Loucy (cell line): ENCODE measurements at regions not wholly inside any gene's neighbourhood (a gene's known extent, or its start where the extent isn't known, plus 50 kb on each side); places are given as distances from the start of the nearest gene placed in this dataset.

Experiments
- H2AFZ ChIP-seq: fragments of 200-600 bp; sonication (generic); 2 replicates; pipeline ENCODE4 v1.6.0; 2016; ENCODE audit warnings: antibody characterized with exemption, mild to moderate bottlenecking, low read length, moderate library complexity
- H3F3A ChIP-seq: fragments of 200-600 bp; 2 replicates; pipeline ENCODE4 v1.6.0; 2016; ENCODE audit warnings: antibody characterized with exemption, low read depth, mild to moderate bottlenecking
- H3K27me3 ChIP-seq: fragments of 200-600 bp; sonication (generic); 2 replicates; pipeline ENCODE4 v1.6.1; 2014; ENCODE audit warnings: low read length, mild to moderate bottlenecking; ENCODE audit not compliant: insufficient read depth, poor library complexity, severe bottlenecking
- H3K36me3 ChIP-seq: fragments of 200-600 bp; sonication (generic); 2 replicates; pipeline ENCODE4 v1.6.1; 2016; ENCODE audit warnings: low read length; ENCODE audit not compliant: insufficient read depth
- H3K4me1 ChIP-seq: fragments of 200-600 bp; sonication (generic); 2 replicates; pipeline ENCODE4 v1.5.1; 2014; ENCODE audit warnings: low read length, mild to moderate bottlenecking; ENCODE audit not compliant: insufficient read depth, poor library complexity, severe bottlenecking
- H3K4me2 ChIP-seq: fragments of 200-600 bp; sonication (generic); 2 replicates; pipeline ENCODE4 v1.6.0; 2014; ENCODE audit warnings: antibody characterized with exemption, low read length, low read depth, mild to moderate bottlenecking; ENCODE audit not compliant: poor library complexity, severe bottlenecking
- H3K4me3 ChIP-seq: fragments of 200-600 bp; sonication (generic); 2 replicates; pipeline ENCODE4 v1.5.1; 2014; ENCODE audit warnings: low read length, mild to moderate bottlenecking, mixed read lengths; ENCODE audit not compliant: poor library complexity, severe bottlenecking
- H3K79me2 ChIP-seq: fragments of 200-600 bp; sonication (generic); 2 replicates; pipeline ENCODE4 v1.6.1; 2014; ENCODE audit warnings: low read length; ENCODE audit not compliant: insufficient read depth
- H3K9ac ChIP-seq: fragments of 200-600 bp; sonication (generic); 2 replicates; pipeline ENCODE4 v1.6.0; 2014; ENCODE audit warnings: mild to moderate bottlenecking, low read depth, low read length, moderate library complexity; ENCODE audit not compliant: poor library complexity, severe bottlenecking
- H3K9me2 ChIP-seq: fragments of 200-600 bp; sonication (generic); replicated peaks from 2 replicates; pipeline ENCODE4 v1.6.1; 2016; ENCODE audit warnings: low read depth, low read length, mixed read lengths
- H3K9me3 ChIP-seq: fragments of 200-600 bp; sonication (generic); 2 replicates; pipeline ENCODE4 v1.6.1; 2014; ENCODE audit warnings: mild to moderate bottlenecking, antibody characterized with exemption, low read length, low read depth; ENCODE audit not compliant: insufficient read depth
- H4K20me1 ChIP-seq: fragments of 200-600 bp; sonication (generic); 2 replicates; pipeline ENCODE4 v1.6.0; 2014; ENCODE audit warnings: antibody characterized with exemption, low read length, mild to moderate bottlenecking; ENCODE audit not compliant: insufficient read depth, poor library complexity, severe bottlenecking
- EZH2phosphoT487 ChIP-seq: fragments of 200-600 bp; IDR thresholded peaks from 2 replicates; pipeline ENCODE4 v1.6.1; 2018; ENCODE audit warnings: antibody characterized with exemption, mild to moderate bottlenecking, moderate library complexity, borderline replicate concordance
- TF ChIP-seq, protein P1 (sequence below): fragments of 200-600 bp; sonication (generic); conservative IDR thresholded peaks from 2 replicates; pipeline ENCODE4 v1.5.1; 2014; ENCODE audit warnings: mild to moderate bottlenecking, antibody characterized with exemption, low read length

DNA sequence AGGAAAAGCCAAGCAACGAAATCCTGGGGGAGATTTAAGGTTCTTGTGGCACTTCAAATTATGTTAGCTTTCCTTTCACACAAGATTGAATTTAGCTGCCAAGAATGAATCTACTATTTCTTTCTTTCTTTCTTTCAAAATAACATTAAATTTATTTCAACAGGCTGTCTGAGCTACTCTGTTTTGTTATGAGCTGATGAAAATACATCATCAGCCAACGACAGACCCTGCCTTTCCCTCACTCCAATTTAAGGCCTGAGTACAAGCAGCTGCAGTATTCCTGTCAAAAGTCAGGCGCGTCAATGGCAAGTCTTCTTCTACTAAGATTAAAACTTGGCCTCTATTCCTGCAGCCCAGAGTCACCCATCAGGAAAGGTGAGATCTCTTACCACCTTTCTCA lies 347.7 kb upstream of the FLRT2 start:
- Histone ChIP-seq H4K20me1 (no peaks in the 10 kb centered on the region), H3K4me3 (no peak overlapping the region), H3K9me2 (no peaks in the 10 kb centered on the region), H3K9me3 (no peaks in the 10 kb centered on the region), H3K36me3 (no peaks in the 10 kb centered on the region), H3K27me3 (no peaks in the 10 kb centered on the region), H3K4me2 (no peak overlapping the region), H3K4me1 (peaks cover 22% of the 10 kb centered on the region), H3K79me2 (no peaks in the 10 kb centered on the region), H3K9ac (no peak overlapping the region), H3F3A (no peaks in the 10 kb centered on the region), H2AFZ (no peak overlapping the region)
- TF ChIP-seq, protein P1, sequence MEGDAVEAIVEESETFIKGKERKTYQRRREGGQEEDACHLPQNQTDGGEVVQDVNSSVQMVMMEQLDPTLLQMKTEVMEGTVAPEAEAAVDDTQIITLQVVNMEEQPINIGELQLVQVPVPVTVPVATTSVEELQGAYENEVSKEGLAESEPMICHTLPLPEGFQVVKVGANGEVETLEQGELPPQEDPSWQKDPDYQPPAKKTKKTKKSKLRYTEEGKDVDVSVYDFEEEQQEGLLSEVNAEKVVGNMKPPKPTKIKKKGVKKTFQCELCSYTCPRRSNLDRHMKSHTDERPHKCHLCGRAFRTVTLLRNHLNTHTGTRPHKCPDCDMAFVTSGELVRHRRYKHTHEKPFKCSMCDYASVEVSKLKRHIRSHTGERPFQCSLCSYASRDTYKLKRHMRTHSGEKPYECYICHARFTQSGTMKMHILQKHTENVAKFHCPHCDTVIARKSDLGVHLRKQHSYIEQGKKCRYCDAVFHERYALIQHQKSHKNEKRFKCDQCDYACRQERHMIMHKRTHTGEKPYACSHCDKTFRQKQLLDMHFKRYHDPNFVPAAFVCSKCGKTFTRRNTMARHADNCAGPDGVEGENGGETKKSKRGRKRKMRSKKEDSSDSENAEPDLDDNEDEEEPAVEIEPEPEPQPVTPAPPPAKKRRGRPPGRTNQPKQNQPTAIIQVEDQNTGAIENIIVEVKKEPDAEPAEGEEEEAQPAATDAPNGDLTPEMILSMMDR = no peak
- no peak for TF ChIP-seq EZH2phosphoT487

DNA sequence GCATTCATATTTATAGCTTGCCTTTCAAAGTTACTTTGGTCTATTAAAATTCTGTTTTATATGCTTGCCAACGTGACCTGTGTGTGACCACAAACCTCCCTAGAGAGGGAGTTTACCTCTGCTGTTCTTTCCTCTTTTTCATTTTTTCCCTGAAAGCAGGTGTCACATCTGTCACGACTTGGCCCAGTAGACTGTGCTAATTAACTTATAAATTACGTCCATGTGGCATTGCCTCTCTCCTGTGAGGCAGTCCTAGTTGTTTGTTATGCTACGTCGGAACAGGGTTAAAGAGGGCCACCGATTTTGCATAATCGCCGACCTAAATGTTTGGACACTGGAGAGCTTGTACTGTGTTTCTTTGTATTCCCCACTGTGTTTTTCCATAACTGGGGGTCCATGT lies 343.9 kb upstream of the FLRT2 start:
- Histone ChIP-seq H3K79me2 (no peaks in the 10 kb centered on the region), H2AFZ (peak overlapping the region; percentile 39; the same call in 1 of the 2 replicates), H3K36me3 (no peaks in the 10 kb centered on the region), H3K4me3 (peak overlapping the region; percentile 61), H3K27me3 (no peaks in the 10 kb centered on the region), H3K9me3 (no peaks in the 10 kb centered on the region), H3K4me1 (peaks cover 32% of the 10 kb centered on the region), H3K9me2 (no peaks in the 10 kb centered on the region), H4K20me1 (no peaks in the 10 kb centered on the region), H3F3A (no peaks in the 10 kb centered on the region), H3K4me2 (peak overlapping the region; percentile 78), H3K9ac (no peak overlapping the region)
- TF ChIP-seq EZH2phosphoT487 = no peak
- TF ChIP-seq, protein P1 = no peak

DNA sequence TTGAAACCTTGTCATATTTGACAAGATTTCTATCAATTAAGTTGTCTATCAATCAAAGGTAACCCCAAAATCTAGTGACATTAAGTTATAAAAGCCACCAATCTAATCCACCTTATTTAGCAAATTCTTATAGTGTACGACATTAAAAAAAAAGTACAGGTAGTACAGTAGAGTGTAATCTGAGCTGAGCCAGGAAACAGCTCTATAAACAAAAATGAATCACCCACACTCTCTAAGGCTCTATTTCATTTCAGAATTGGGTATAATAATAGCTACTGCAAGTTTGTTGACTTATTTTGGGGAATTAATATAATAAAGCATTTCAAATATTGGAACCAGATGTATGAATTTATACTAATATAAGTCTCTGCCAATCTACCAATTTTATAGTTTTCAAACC lies 342.4 kb upstream of the FLRT2 start:
- H2AFZ ChIP-seq = no peak overlapping the region
- H3K27me3 ChIP-seq = no peaks in the 10 kb centered on the region
- no peak overlapping the region for H3K4me3 ChIP-seq
- H3K79me2 ChIP-seq = no peaks in the 10 kb centered on the region
- peak overlapping the region; percentile 78 for H3K4me2 ChIP-seq
- no peaks in the 10 kb centered on the region for H3K9me3 ChIP-seq
- H3K4me1 ChIP-seq = peaks cover 32% of the 10 kb centered on the region
- no peaks in the 10 kb centered on the region for H3K36me3 ChIP-seq
- H3K9me2 ChIP-seq = no peaks in the 10 kb centered on the region
- H4K20me1 ChIP-seq = no peaks in the 10 kb centered on the region
- no peak overlapping the region for H3K9ac ChIP-seq
- no peaks in the 10 kb centered on the region for H3F3A ChIP-seq
- TF ChIP-seq, protein P1 = no peak
- TF ChIP-seq EZH2phosphoT487 = no peak
